Vagina (tissue), 2 donors: ENCODE measurements at regions not wholly inside any gene's neighbourhood (a gene's known extent, or its start where the extent isn't known, plus 50 kb on each side); places are given as distances from the start of the nearest gene placed in this dataset.

ENCODE experiments used
- DNase-seq, 2 donors: peaks; one replicate each; pipeline ENCODE4 v3.0.0-alpha.2; 2017; ENCODE audit errors: extremely low spot score in 2 of 2
- H3K27ac ChIP-seq: fragments of 200-600 bp; sonication (generic); one replicate; pipeline ENCODE4 v1.5.1; 2019
- H3K27me3 ChIP-seq: fragments of 200-600 bp; sonication (generic); one replicate; pipeline ENCODE4 v1.5.1; 2019
- H3K36me3 ChIP-seq, 2 donors: fragments of 200-600 bp; sonication (generic); one replicate each; pipeline ENCODE4 v1.5.1; 2017 to 2019
- H3K4me1 ChIP-seq: fragments of 200-600 bp; sonication (generic); one replicate; pipeline ENCODE4 v1.5.1; 2019
- H3K4me3 ChIP-seq, 2 donors: fragments of 200-600 bp; sonication (generic); 1 replicate in 1 of 2; 2 replicates in 1 of 2; pipeline ENCODE4 v1.5.1; 2016 to 2019
- H3K9me3 ChIP-seq: fragments of 200-600 bp; sonication (generic); one replicate; pipeline ENCODE4 v1.5.1; 2019
- CTCF ChIP-seq, 3 experiments: fragments of 450-650 bp in 2 of 3; fragments of 200-600 bp in 1 of 3; sonication (generic) in 1 of 3; IDR thresholded peaks; one replicate each; pipeline ENCODE4 v1.5.1; 2017 to 2019; ENCODE audit warnings: antibody characterized with exemption in 3 of 3, mild to moderate bottlenecking in 2 of 3, moderate library complexity in 2 of 3
- POLR2A ChIP-seq, 2 donors: fragments of 450-650 bp; IDR thresholded peaks; one replicate each; pipeline ENCODE4 v1.6.1; 2017; ENCODE audit warnings: antibody characterized with exemption in 2 of 2, mild to moderate bottlenecking in 2 of 2, moderate library complexity in 2 of 2
- POLR2AphosphoS5 ChIP-seq, 2 donors: sonication (generic); formaldehyde crosslinking; IDR thresholded peaks; one replicate each; pipeline ENCODE4 v1.9.0; 2017; ENCODE audit warnings: antibody characterized with exemption in 2 of 2, mild to moderate bottlenecking in 2 of 2, low read depth in 1 of 2; ENCODE audit not compliant: insufficient read depth in 1 of 2
- intact Hi-C: fragments of 100-400 bp; cut with DNase I; formaldehyde crosslinking; loops from one replicate; pipeline ENCODE4 v1.15.1; 2023

- Histone ChIP-seq H3K36me3 (no peaks in the 10 kb centered on the region), H3K4me3 (no peak overlapping the region), H3K27ac (no peak overlapping the region), H3K4me1 (no peaks in the 10 kb centered on the region), H3K9me3 (no peaks in the 10 kb centered on the region), H3K27me3 (no peaks in the 10 kb centered on the region)
- DNase-seq, result no peak
- no peak for TF ChIP-seq POLR2AphosphoS5 (IDR thresholded peaks at IDR 0.05; ENCODE audit: insufficient read depth in 1 of 2, low read depth in 1 of 2)
- TF ChIP-seq CTCF (IDR thresholded peaks at IDR 0.05), result no peak
- TF ChIP-seq POLR2A (IDR thresholded peaks at IDR 0.05), result no peak
- intact Hi-C loops, result no loop called here
These were observed 90.5 kb upstream of the ALX4 start for GRCh38 chr11:44400431-44400830.

GRCh38 chr11:44402466-44403075 is 92.6 kb upstream of the ALX4 start:
- DNase-seq, result no peak
- H3K4me3 ChIP-seq, result no peak overlapping the region
- no peak overlapping the region for H3K27ac ChIP-seq
- TF ChIP-seq POLR2A (IDR thresholded peaks at IDR 0.05) (no peak), CTCF (IDR thresholded peaks at IDR 0.05) (no peak), POLR2AphosphoS5 (IDR thresholded peaks at IDR 0.05; ENCODE audit: insufficient read depth in 1 of 2, low read depth in 1 of 2) (no peak)
- intact Hi-C loops, result no loop called here
- H3K36me3 ChIP-seq, result no peaks in the 10 kb centered on the region
- H3K27me3 ChIP-seq, result no peaks in the 10 kb centered on the region
- H3K9me3 ChIP-seq, result no peaks in the 10 kb centered on the region
- H3K4me1 ChIP-seq, result no peaks in the 10 kb centered on the region

GRCh38 chr11:44403176-44403575 is 93.2 kb upstream of the ALX4 start:
- intact Hi-C loops, result no loop called here
- H3K36me3 ChIP-seq, result no peaks in the 10 kb centered on the region
- H3K4me3 ChIP-seq, result no peak overlapping the region
- no peaks in the 10 kb centered on the region for H3K27me3 ChIP-seq
- no peak for DNase-seq
- no peaks in the 10 kb centered on the region for H3K4me1 ChIP-seq
- no peaks in the 10 kb centered on the region for H3K9me3 ChIP-seq
- TF ChIP-seq CTCF (IDR thresholded peaks at IDR 0.05), result no peak
- TF ChIP-seq POLR2AphosphoS5 (IDR thresholded peaks at IDR 0.05; ENCODE audit: insufficient read depth in 1 of 2, low read depth in 1 of 2), result no peak
- no peak for TF ChIP-seq POLR2A (IDR thresholded peaks at IDR 0.05)
- no peak overlapping the region for H3K27ac ChIP-seq

GRCh38 chr11:44403587-44404273 is 93.8 kb upstream of the ALX4 start:
- Histone ChIP-seq H3K4me1 (no peaks in the 10 kb centered on the region), H3K36me3 (no peaks in the 10 kb centered on the region), H3K27me3 (no peaks in the 10 kb centered on the region), H3K27ac (no peak overlapping the region), H3K9me3 (no peaks in the 10 kb centered on the region), H3K4me3 (no peak overlapping the region)
- no peak for TF ChIP-seq CTCF (IDR thresholded peaks at IDR 0.05)
- no peak for TF ChIP-seq POLR2A (IDR thresholded peaks at IDR 0.05)
- no peak for TF ChIP-seq POLR2AphosphoS5 (IDR thresholded peaks at IDR 0.05; ENCODE audit: insufficient read depth in 1 of 2, low read depth in 1 of 2)
- intact Hi-C loops, result no loop called here
- no peak for DNase-seq

- Histone ChIP-seq H3K27ac (no peak overlapping the region), H3K27me3 (no peaks in the 10 kb centered on the region), H3K4me1 (no peaks in the 10 kb centered on the region), H3K9me3 (no peaks in the 10 kb centered on the region), H3K4me3 (no peak overlapping the region), H3K36me3 (no peaks in the 10 kb centered on the region)
- intact Hi-C loops, result no loop called here
- no peak for TF ChIP-seq POLR2A (IDR thresholded peaks at IDR 0.05)
- TF ChIP-seq CTCF (IDR thresholded peaks at IDR 0.05), result no peak
- no peak for TF ChIP-seq POLR2AphosphoS5 (IDR thresholded peaks at IDR 0.05; ENCODE audit: insufficient read depth in 1 of 2, low read depth in 1 of 2)
- no peak for DNase-seq
These were observed 94.4 kb upstream of the ALX4 start for GRCh38 chr11:44404301-44404700.
